ENCODE measurements at regions not wholly inside any gene's neighbourhood (a gene's known extent, or its start where the extent isn't known, plus 50 kb on each side); places are given as distances from the start of the nearest gene placed in this dataset.
"Not testable (repeated sequence)": the region's sequence is repeated elsewhere in the genome, so short reads cannot be mapped to it uniquely, and the experiment has no call there.

DNA sequence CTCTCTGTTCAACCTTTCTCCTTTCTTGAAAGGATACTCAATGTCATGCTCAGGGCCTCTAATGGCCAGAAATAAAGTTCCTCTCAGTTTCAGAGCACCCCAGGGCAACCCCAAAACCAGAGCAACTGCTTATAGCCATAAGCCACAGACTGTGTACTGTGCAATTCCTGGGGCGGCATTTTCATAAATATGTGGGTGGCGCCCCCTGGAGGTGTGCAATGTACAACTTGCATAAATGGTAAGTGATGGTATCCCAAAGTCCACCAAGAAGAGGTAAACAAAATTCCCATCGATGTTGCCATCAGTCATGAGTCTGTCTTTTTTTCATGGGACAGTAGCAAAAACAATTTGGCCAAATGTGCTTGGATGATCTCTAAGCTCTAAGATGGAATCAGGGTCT, 108.4 kb upstream of the ROPN1B start:
- not testable (repeated sequence) for DNase-seq (ENCODE audit: low read depth in 2 of 2); H3K4me3 ChIP-seq (replicated peaks in 1 of 2; ENCODE audit: low read depth in 2 of 2, low read length in 2 of 2)
- TF ChIP-seq, protein P1, sequence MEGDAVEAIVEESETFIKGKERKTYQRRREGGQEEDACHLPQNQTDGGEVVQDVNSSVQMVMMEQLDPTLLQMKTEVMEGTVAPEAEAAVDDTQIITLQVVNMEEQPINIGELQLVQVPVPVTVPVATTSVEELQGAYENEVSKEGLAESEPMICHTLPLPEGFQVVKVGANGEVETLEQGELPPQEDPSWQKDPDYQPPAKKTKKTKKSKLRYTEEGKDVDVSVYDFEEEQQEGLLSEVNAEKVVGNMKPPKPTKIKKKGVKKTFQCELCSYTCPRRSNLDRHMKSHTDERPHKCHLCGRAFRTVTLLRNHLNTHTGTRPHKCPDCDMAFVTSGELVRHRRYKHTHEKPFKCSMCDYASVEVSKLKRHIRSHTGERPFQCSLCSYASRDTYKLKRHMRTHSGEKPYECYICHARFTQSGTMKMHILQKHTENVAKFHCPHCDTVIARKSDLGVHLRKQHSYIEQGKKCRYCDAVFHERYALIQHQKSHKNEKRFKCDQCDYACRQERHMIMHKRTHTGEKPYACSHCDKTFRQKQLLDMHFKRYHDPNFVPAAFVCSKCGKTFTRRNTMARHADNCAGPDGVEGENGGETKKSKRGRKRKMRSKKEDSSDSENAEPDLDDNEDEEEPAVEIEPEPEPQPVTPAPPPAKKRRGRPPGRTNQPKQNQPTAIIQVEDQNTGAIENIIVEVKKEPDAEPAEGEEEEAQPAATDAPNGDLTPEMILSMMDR (IDR thresholded peaks at IDR 0.05; ENCODE audit: low read depth, low read length): peak; percentile 5

DNA sequence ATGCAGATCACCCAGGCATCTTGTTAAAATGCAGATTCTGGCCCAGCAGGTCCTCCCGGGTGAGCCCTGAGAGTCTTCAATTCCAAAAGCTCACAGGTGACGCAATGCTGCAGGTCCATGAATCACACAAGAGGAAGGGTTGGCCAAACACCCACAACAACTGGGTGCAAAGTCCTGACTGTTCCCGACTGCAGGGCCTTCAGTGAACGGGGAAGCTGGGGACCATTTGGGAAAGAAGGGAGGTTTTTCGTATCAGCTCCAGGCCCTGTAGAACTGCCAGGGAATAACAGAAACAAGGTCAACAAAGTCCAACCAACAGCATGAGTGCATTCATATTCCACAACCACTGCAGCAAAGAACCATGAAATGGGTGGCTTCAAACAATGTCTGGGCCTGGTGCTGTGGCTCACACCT, 106.1 kb upstream of the ROPN1B start:
- DNase-seq (ENCODE audit: low read depth in 2 of 2): peak in 1 of 2 donors; percentile 5
- not testable (repeated sequence) for H3K4me3 ChIP-seq (replicated peaks in 1 of 2; ENCODE audit: low read depth in 2 of 2, low read length in 2 of 2)

DNA sequence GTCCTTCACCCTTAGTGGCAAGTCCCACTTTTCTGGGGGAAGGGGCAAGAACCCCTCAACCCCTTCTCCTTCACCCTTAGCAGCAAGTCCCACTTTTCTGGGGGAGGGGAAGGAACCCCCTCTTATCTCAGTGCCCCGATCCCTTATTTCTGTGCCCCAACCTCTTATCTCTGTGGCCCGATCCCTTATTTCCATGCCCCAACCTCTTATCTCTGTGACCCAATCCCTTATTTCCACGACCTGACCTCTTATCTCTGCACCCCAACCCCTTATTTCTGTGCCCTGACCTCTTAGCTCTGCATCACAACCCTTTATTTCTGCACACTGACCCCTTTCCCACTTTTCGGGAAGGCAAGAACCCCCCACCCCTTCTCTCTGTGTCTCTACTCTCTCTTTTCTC, 104.4 kb upstream of the ROPN1B start:
- H3K4me3 ChIP-seq (replicated peaks in 1 of 2; ENCODE audit: low read depth in 2 of 2, low read length in 2 of 2); DNase-seq (ENCODE audit: low read depth in 2 of 2): not testable (repeated sequence)

DNA sequence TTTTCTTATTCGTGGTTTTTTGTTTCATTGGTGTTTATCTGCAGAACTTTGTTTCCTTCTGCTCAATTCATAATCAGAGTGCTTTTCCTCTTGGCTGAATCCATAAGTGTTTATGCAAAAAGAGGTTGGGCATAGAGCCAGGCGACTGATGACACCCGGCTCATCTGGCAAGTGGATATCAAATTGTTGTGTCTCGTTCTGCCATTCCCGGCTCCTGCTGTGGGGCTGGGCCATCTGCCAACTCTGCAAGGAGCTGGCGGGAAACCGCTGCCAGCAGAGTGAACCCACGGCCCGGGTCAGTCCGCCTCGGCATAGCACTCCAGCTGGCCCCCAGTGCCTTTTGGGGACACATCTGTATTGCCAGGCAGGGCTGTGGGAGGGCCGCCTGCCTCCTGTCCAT, 83.0 kb upstream of the ROPN1B start:
- DNase-seq (ENCODE audit: low read depth in 2 of 2): peak; percentile 43 to 92
- not testable (repeated sequence) for H3K4me3 ChIP-seq (replicated peaks in 1 of 2; ENCODE audit: low read depth in 2 of 2, low read length in 2 of 2)

DNA sequence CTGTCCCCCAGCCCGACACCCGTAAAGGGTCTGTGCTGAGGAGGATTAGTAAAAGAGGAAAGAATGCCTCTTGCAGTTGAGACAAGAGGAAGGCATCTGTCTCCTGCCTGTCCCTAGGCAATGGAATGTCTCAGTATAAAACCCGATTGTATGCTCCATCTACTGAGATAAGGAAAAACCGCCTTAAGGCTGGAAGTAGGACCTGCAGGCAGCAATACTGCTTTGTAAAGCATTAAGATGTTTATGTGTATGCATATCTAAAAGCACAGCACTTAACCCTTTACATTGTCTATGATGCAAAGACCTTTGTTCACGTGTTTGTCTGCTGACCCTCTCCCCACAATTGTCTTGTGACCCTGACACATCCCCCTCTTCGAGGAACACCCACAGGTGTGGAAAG, 69.8 kb upstream of the ROPN1B start:
- not testable (repeated sequence) for DNase-seq (ENCODE audit: low read depth in 2 of 2); H3K4me3 ChIP-seq (replicated peaks in 1 of 2; ENCODE audit: low read depth in 2 of 2, low read length in 2 of 2)

DNA sequence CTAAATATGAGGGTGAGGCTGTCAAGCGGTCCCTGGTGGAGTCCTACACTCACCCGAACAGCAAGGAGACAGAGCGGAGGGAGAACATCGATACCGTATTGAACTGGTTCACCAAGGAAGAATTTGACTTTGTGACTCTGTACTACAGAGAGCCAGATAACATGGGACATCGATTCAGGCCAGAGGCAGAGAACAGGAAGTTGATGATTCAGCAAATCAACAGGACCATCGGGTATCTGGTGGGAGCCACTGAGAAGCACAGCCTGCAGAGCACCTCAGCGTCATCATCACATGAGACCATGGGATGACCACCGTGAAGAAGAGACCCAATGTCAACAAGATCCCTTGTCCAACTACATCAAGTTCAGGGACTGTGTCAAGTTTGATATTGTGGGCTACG, 67.5 kb upstream of the ROPN1B start:
- not testable (repeated sequence) for DNase-seq (ENCODE audit: low read depth in 2 of 2)

DNA sequence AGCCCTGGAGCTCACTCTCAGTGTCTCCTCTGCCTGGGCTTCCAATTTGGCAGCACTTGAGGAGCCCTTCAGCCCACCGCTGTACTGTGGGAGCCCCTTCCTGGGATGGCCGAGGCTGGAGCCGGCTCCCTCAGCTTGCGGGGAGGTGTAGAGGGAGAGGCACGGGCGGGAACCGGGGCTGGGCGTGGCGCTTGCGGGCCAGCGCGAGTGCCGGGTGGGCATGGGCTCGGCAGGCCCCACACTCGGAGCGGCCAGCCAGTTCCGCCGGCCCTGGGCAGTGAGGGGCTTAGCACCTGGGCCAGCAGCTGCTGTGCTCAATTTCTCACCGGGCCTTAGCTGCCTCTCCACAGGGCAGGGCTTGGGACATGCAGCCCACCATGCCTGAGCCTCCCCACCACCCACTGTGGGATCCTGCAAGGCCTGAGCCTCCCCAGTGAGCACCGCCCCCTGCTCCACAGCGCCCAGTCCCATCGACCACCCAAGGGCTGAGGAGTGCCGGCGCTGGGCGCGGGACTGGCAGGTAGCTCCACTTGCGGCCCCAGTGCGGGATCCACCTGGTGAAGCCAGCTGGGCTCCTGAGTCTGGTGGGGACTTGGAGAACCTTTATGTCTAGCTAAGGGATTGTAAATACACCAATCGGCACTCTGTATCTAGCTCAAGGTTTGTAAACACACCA, 65.1 kb upstream of the ROPN1B start:
- DNase-seq (ENCODE audit: low read depth in 2 of 2): not testable (repeated sequence)

More for the DNA sequence above, 67.5 kb upstream of the ROPN1B start:
- not testable (repeated sequence) for H3K4me3 ChIP-seq (replicated peaks in 1 of 2; ENCODE audit: low read depth in 2 of 2, low read length in 2 of 2)

DNA sequence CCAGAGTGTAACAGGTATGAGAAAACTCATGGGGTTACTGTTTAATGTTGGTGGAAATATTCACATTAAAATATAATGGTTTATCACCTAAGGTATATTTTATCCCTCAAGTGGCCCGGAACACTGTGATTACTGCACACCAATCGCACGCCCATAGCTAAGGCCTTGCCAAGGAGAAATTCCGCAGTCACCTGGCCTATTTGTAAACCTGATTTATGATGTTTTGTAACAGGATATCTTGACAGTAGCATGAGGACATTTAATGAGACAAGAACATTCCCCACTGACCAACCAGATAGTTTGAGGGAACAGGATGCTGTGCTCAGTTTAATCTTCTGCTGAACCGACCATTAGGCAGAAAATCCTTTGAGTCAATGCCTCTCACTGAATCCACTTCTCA, 61.7 kb upstream of the ROPN1B start:
- not testable (repeated sequence) for DNase-seq (ENCODE audit: low read depth in 2 of 2); H3K4me3 ChIP-seq (replicated peaks in 1 of 2; ENCODE audit: low read depth in 2 of 2, low read length in 2 of 2)

More for the DNA sequence above, 65.1 kb upstream of the ROPN1B start:
- not testable (repeated sequence) for H3K4me3 ChIP-seq (replicated peaks in 1 of 2; ENCODE audit: low read depth in 2 of 2, low read length in 2 of 2)

DNA sequence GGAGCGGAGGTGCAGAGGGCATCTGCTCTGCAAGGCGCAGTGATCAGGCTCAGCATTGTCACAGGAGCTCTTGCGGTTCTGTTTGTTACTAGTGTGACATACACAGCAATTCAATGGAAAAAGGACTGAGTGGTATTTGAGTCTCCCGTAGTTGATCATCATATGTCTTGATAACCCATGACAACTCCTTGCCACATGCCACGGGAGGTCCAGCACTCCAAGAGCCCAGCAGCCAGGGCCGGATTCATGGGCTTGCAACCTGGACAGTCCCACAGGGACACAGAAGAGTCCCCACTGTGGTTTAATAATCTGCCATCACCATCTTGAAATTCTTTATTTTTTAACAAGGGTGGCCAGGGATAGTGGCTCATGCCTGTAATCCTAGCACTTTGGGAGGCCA, 58.1 kb upstream of the ROPN1B start:
- not testable (repeated sequence) for H3K4me3 ChIP-seq (replicated peaks in 1 of 2; ENCODE audit: low read depth in 2 of 2, low read length in 2 of 2); DNase-seq (ENCODE audit: low read depth in 2 of 2)

DNA sequence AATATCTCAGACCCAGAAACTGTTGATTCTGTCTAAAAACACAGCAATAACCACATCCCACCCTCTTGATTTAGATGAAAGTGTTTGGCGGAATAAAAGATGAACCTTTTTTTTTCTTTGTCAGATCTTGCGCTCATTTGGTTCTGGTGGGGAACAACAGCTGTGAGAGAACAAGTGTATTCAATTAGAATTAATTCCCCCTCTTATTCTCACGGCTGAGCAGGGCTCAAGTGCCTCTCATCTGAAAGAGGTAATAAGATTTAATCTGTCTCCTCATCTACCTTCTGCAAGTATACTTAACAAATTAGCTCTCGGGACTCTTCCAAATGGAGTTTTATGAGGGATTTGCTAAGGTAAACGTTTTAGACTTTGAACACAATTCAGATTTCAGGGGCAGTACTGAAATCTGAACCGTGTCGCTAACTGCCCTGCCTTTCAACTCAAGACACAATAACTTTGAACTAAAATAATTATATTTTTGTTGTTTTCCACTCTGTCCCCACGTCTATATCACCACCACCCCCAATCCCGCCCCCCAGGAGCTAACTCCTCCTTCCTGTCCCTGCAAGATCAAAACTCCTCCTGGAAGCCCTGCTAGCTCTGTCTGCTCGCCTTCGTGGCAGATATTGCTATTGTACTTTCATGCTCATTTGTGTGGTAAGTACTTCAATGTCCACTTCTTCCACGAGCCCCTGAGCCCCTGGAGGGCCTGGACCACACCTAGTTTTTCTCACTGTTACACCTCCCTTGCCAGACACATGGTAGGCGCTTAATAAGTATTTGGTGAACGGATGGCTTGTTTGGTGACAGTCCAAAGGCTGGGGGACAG, 54.2 kb upstream of the ROPN1B start:
- DNase-seq (ENCODE audit: low read depth in 2 of 2): peak; percentile 45 to 59
- H3K4me3 ChIP-seq (replicated peaks in 1 of 2; ENCODE audit: low read depth in 2 of 2, low read length in 2 of 2): peak overlapping the region; percentile 52 to 59

DNA sequence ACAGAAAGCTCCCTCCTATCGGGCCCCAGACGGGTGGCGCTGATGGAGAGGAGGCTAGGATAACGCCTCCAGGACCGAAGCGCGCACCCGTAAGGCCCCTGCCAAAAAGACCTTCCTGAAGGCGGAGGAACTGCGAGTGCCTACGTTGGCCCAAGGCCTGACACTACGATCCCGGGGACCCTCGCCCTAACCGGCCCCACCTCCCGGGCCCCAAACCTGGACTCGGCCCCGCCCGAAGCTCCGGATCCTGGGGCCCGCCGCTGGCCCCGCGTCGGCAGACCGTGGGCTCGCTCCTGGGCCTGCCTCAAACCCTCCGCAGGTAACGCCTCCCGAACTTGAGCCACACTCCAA, 53.6 kb upstream of the ROPN1B start:
- peak in 1 of 2 donors; percentile 40 for DNase-seq (ENCODE audit: low read depth in 2 of 2)
- peak overlapping the region; percentile 52 to 59 for H3K4me3 ChIP-seq (replicated peaks in 1 of 2; ENCODE audit: low read depth in 2 of 2, low read length in 2 of 2)

DNA sequence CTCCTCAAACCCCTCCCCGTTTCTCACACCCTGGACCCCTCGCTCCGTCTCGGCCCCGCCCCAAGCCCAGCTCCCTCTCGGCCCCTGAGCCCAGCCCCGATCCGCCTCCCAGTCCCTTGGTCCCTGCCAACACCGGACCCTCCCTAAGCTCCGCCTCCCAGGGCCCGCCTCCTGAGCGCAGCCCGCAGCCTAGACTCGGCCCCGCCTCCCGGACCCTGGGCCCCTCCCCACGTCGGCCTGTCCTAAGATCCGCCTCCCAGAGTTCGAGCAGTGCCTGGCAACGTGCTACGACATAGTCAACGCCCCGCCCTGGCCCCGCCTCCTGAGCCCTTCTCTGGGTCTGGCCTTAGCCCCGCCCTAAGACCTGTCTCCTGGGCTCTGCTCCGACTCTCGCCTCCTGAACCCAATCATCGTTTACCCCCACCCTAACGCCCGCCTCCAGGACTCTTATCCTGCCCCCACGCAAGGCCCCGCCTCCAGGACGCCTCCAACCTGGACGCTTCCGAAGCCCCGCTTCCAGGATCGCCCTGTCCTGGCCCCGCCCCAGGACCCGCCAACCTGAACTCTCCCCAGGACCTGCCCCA, 53.1 kb upstream of the ROPN1B start:
- peak; percentile 99 to 100 for DNase-seq (ENCODE audit: low read depth in 2 of 2)
- peak overlapping the region; percentile 52 to 59 for H3K4me3 ChIP-seq (replicated peaks in 1 of 2; ENCODE audit: low read depth in 2 of 2, low read length in 2 of 2)
